ENCODE measurements at regions not wholly inside any gene's neighbourhood (a gene's known extent, or its start where the extent isn't known, plus 50 kb on each side); places are given as distances from the start of the nearest gene placed in this dataset.
"Not testable (repeated sequence)": the region's sequence is repeated elsewhere in the genome, so short reads cannot be mapped to it uniquely, and the experiment has no call there.

DNA sequence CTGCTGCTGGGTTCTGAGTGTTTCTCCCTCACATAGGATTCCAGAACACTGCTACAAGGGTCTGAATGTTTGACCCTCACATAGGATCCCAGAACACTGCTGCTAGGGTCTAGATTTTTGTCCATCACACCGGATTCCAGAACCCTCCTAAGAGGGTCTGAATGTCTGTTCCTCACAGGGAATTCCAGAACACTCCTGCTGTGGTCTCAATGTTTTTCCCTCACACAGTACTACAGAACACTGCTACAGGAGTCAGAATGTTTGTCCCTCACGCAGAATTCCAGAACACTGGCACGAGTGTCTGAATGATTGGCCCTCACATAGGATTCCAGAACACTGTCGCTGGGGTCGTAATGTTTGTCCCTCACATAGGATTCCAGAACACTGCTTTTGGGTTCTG lies 221.6 kb downstream of the FOXD4L6 start:
- DNase-seq (ENCODE audit: low spot score) = not testable (repeated sequence)

- DNase-seq (ENCODE audit: low spot score) = not testable (repeated sequence)
These were observed 236.2 kb downstream of the FOXD4L6 start for GRCh38 chr9:40892315-40892714.

DNA sequence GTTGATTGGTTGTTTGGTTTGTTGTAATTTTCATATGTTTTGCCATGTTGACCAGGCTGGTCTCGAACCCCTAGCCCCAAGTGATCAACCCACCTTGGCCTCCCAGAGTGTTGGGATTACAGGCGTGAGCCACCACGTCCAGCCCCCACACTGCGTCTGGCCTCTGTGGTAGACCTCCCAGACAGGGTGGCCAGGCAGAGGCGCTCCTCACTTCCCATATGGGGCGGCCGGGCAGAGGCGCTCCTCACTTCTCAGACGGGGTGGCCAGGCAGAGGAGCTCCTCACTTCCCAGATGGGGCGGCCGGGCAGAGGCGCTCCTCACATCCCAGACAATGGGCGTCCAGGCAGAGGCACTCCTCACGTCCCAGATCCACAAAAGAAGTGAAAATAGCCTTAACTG lies 242.6 kb downstream of the FOXD4L6 start:
- DNase-seq (ENCODE audit: low spot score) = not testable (repeated sequence)

GRCh38 chr9:40884902-40885490 lies 243.5 kb downstream of the FOXD4L6 start:
- DNase-seq (ENCODE audit: low spot score) = not testable (repeated sequence)

- DNase-seq (ENCODE audit: low spot score) = no peak
These were observed 244.2 kb downstream of the FOXD4L6 start for GRCh38 chr9:40884072-40884901.

DNA sequence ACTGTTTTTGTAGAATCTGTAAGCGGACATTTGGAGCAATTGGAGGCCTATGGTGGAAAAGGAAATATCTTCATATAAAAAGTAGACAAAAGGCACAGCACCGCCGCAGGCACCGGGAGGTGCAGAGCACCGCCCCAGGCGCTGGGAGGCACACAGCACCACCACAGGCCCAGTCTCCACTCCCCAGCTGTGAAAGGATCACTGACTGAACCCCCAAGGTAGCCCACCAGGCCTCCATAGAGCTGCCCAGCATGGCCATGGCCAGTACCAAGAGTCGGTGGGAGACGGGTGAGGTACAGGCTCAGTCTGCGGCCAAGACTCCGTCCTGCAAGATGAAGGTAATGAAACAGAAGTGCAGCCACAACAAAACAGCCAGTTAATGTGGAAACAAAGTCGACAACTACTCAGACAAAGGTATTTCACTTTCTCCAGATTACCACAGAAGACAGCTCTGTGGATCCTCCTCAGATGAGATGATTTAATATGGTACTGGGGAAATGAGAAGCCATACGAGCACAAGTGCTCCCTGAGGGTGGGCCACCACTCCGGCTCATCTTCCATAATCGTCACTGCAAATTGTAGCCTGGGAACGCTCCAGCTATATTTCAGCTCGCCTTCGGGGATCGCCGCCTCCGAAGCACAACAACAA lies 244.9 kb downstream of the FOXD4L6 start:
- not testable (repeated sequence) for DNase-seq (ENCODE audit: low spot score)

DNA sequence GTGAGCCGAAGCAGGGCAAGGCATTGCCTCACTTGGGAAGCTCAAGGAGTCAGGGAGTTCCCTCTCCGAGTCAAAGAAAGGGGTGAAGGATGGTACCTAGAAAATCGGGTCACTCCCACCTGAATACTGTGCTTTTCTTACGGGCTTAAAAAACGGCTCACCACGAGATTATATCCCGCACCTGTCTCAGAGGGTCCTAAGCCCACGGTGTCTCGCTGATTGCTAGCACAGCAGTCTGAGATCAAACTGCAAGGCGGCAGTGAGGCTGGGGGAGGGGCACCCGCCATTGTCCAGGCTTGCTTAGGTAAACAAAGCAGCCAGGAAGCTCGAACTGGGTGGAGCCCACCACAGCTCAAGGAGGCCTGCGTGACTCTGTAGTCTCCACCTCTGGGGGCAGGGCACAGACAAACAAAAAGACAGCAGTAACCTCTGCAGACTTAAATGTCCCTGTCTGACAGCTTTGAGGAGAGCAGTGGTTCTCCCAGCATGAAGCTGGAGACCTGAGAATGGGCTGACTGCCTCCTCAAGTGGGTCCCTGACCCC lies 254.7 kb downstream of the FOXD4L6 start:
- DNase-seq (ENCODE audit: low spot score) = not testable (repeated sequence)

- DNase-seq (ENCODE audit: low spot score) = not testable (repeated sequence)
These were observed 260.0 kb downstream of the FOXD4L6 start for GRCh38 chr9:40868437-40868836.
